ENCODE measurements at regions not wholly inside any gene's neighbourhood (a gene's known extent, or its start where the extent isn't known, plus 50 kb on each side); places are given as distances from the start of the nearest gene placed in this dataset.
A peak's percentile ranks its signal among the peaks of the same experiment; 100 is the strongest.

DNA sequence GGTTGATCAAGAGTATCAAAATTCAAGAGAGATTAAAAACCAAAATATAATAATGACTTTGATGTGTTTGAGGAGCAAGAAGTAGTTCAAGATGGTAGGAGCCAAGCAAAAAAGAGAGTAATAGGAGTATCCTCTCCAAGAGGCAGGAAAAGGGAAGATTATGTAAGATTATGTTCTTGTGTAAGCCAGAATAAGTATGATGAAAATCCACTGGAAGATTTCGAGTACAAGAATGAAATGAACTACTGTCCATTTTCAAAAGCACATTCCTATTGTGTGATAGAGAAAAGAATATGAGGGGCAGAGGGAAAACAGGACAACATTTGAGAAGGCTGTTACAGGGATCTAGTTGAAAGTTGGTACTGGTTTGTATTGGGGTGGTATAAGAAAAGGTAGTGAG lies 659.6 kb upstream of the INTU start:
- Mint-ChIP-seq H3K27ac (peak overlapping the region in 1 of 8 donors; percentile 0), H3K4me1 (no peaks in the 10 kb centered on the region), H3K36me3 (no peaks in the 10 kb centered on the region), H3K27me3 (no peaks in the 10 kb centered on the region), H3K4me3 (no peak overlapping the region), H3K9me3 (peaks cover 3 to 12% (median 5%) of the 10 kb centered on the region in 5 donors)
- H3K36me3 ChIP-seq (ENCODE audit: insufficient read depth, low read length) = no peaks in the 10 kb centered on the region
- POLR2A ChIA-PET = no interaction called here
- H3K9me3 ChIP-seq (ENCODE audit: low read length) = no peaks in the 10 kb centered on the region
- CTCF ChIA-PET = no interaction called here
- no peak overlapping the region for H3K4me3 ChIP-seq (ENCODE audit: low read length)
- no peaks in the 10 kb centered on the region for H3K27me3 ChIP-seq (ENCODE audit: insufficient read depth, low read length, poor library complexity, severe bottlenecking)
- H3K4me1 ChIP-seq (ENCODE audit: insufficient read depth, low read length) = no peaks in the 10 kb centered on the region
- DNase-seq = no peak
- H3K27ac ChIP-seq (ENCODE audit: low read depth, low read length) = no peak overlapping the region

DNA sequence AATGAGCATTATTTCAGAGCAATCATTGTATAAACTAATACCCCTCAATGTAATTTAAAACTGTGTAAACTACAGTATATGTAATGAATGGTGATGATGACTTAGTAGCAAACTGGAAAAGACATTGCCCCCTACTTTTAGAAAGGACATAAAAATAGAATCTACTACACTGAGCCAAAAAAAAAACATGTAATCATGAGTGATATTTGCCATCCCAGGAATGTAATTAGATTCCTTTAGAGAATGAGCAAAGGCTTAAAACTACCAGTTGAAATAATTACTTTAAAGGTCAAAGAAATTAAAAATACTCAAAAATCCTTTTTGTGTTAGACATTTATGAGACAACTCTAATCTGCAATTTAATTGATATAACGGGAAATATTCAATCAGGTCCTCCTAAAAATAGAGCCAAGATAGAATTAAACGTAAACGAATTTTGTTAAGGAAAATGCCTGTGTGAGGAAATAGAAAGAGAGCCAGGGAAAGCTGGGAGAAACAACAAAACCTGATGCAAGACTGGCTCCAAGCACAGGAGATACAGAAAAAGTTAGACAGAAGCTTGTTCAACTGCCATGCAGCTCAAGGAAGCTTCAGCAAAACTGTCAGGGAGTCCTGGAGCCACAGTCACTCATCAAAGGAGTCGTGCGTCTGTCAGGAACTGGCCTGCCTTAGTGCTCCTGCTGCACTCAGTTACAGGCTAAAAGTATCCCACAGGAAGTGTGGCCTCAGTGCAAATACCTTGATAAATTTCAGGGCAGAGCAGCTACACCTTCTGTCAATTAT lies 655.7 kb upstream of the INTU start:
- H3K4me3 ChIP-seq (ENCODE audit: low read length) = no peak overlapping the region
- H3K27me3 ChIP-seq (ENCODE audit: insufficient read depth, low read length, poor library complexity, severe bottlenecking) = no peaks in the 10 kb centered on the region
- no peaks in the 10 kb centered on the region for H3K4me1 ChIP-seq (ENCODE audit: insufficient read depth, low read length)
- H3K36me3 Mint-ChIP-seq = no peaks in the 10 kb centered on the region
- H3K27me3 Mint-ChIP-seq = no peaks in the 10 kb centered on the region
- ChIA-PET CTCF (no interaction called here), POLR2A (no interaction called here)
- H3K9me3 ChIP-seq (ENCODE audit: low read length) = no peaks in the 10 kb centered on the region
- no peaks in the 10 kb centered on the region for H3K4me1 Mint-ChIP-seq
- H3K27ac ChIP-seq (ENCODE audit: low read depth, low read length) = no peak overlapping the region
- DNase-seq = no peak
- no peak overlapping the region for H3K27ac Mint-ChIP-seq
- no peaks in the 10 kb centered on the region for H3K36me3 ChIP-seq (ENCODE audit: insufficient read depth, low read length)
- H3K9me3 Mint-ChIP-seq = peaks cover 6 to 16% (median 12%) of the 10 kb centered on the region in 5 donors
- H3K4me3 Mint-ChIP-seq = no peak overlapping the region

DNA sequence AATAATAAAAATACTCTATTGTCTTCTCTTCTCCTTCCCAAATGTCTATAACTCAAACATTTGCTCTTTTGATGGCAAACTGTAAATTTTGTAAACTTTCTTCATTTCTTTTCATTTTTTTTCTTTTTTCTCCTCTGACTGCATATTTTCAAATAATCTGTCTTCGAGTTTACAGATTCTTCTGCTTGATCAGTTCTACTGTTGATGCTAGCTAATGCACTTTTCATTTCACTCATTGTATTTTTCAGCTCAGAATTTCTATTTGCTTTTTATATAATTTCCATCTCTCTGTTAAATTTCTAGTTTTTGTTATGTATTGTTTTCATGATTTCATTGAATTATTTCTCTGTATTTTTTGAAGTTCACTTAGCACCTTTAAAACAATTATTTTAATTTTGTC lies 646.8 kb upstream of the INTU start:
- H3K9me3 Mint-ChIP-seq = peaks cover 4 to 16% (median 12%) of the 10 kb centered on the region in 5 donors
- H3K4me1 Mint-ChIP-seq = no peaks in the 10 kb centered on the region
- no peak overlapping the region for H3K27ac ChIP-seq (ENCODE audit: low read depth, low read length)

DNA sequence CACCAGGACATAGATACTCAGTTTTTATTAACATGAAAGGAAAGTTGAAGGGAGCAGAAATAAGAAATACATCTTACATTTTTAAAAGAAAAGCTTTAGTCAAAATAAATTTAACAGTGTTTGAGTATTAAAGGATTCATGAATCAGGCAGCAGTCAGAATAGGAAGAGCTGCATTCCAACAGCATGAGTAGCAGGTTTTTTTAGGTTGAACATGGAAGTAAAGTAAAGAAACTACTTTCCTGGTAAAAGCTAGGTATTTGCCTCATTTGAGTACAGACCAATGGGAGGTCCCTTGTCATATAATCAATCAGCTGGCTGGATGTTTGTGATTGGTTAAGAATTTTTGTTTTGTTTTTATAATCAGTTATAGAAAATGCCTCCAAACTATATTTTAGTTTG lies 645.9 kb upstream of the INTU start:
- Mint-ChIP-seq H3K4me3 (no peak overlapping the region), H3K4me1 (no peaks in the 10 kb centered on the region), H3K9me3 (peaks cover 4 to 17% (median 11%) of the 10 kb centered on the region in 5 donors), H3K36me3 (no peaks in the 10 kb centered on the region), H3K27me3 (no peaks in the 10 kb centered on the region), H3K27ac (no peak overlapping the region)
- Histone ChIP-seq H3K27ac (ENCODE audit: low read depth, low read length) (no peak overlapping the region), H3K4me1 (ENCODE audit: insufficient read depth, low read length) (no peaks in the 10 kb centered on the region), H3K9me3 (ENCODE audit: low read length) (no peaks in the 10 kb centered on the region), H3K36me3 (ENCODE audit: insufficient read depth, low read length) (no peaks in the 10 kb centered on the region), H3K27me3 (ENCODE audit: insufficient read depth, low read length, poor library complexity, severe bottlenecking) (no peaks in the 10 kb centered on the region), H3K4me3 (ENCODE audit: low read length) (no peak overlapping the region)
- POLR2A ChIA-PET = no interaction called here
- CTCF ChIA-PET = no interaction called here
- no peak for DNase-seq

More for the DNA sequence above, 646.8 kb upstream of the INTU start:
- Histone ChIP-seq H3K36me3 (ENCODE audit: insufficient read depth, low read length) (no peaks in the 10 kb centered on the region), H3K27me3 (ENCODE audit: insufficient read depth, low read length, poor library complexity, severe bottlenecking) (no peaks in the 10 kb centered on the region), H3K4me3 (ENCODE audit: low read length) (no peak overlapping the region), H3K9me3 (ENCODE audit: low read length) (no peaks in the 10 kb centered on the region), H3K4me1 (ENCODE audit: insufficient read depth, low read length) (no peaks in the 10 kb centered on the region)
- ChIA-PET POLR2A (no interaction called here), CTCF (no interaction called here)
- H3K27ac Mint-ChIP-seq = no peak overlapping the region
- H3K36me3 Mint-ChIP-seq = no peaks in the 10 kb centered on the region
- no peak for DNase-seq
- no peak overlapping the region for H3K4me3 Mint-ChIP-seq
- H3K27me3 Mint-ChIP-seq = no peaks in the 10 kb centered on the region

DNA sequence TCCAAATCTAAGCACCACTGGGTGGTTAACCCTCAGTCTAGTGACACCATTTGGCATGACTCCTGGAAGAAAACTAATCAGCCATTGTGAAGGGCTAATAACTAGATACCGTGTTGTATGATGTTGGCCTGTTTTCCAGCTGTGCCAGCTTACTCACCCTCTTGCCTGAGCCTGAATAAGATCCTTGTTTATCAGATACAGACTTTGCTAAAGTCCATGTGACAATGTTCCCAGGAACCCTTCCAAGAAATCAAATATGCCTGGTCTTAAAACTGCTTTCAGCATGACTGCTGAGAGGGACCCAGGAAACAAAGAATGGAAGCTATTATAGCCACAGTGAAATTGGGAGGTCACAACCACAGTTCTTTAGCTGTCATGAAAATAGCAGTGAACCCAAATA lies 640.8 kb upstream of the INTU start:
- no peaks in the 10 kb centered on the region for H3K36me3 ChIP-seq (ENCODE audit: insufficient read depth, low read length)
- no peak overlapping the region for H3K4me3 Mint-ChIP-seq
- CTCF ChIA-PET = no interaction called here
- no peaks in the 10 kb centered on the region for H3K4me1 ChIP-seq (ENCODE audit: insufficient read depth, low read length)
- H3K27ac ChIP-seq (ENCODE audit: low read depth, low read length) = no peak overlapping the region
- no peaks in the 10 kb centered on the region for H3K36me3 Mint-ChIP-seq
- H3K4me3 ChIP-seq (ENCODE audit: low read length) = no peak overlapping the region
- no peaks in the 10 kb centered on the region for H3K27me3 Mint-ChIP-seq
- H3K4me1 Mint-ChIP-seq = no peaks in the 10 kb centered on the region
- H3K9me3 Mint-ChIP-seq = peaks cover 0 to 24% (median 9%) of the 10 kb centered on the region in 5 donors
- POLR2A ChIA-PET = no interaction called here
- H3K9me3 ChIP-seq (ENCODE audit: low read length) = no peaks in the 10 kb centered on the region
- no peaks in the 10 kb centered on the region for H3K27me3 ChIP-seq (ENCODE audit: insufficient read depth, low read length, poor library complexity, severe bottlenecking)
- H3K27ac Mint-ChIP-seq = no peak overlapping the region
- no peak for DNase-seq

DNA sequence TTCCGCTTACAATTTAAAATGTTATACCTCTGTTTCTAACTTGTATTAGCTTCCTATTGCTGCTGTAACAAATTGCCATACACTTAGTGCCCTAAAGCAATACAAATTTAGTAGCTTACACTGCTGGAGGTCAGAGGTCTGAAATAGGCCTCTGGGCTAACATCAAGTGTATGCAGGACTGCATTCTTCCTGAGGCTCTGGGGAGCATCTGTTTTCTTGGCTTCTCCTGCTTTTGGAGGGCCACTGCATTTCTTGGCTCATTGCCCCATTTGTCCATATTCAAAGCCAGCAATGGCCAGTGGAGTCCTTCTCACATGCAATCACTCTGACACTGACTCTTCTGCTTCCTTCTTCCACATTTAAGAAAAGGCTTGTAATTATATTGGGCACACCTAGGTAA lies 639.8 kb upstream of the INTU start:
- ChIA-PET POLR2A (interaction anchor here (0.6 kb wide), 1 partner anchor 46 kb away, joined by 3 read pairs; no protein-coding TSS in a partner anchor), CTCF (no interaction called here)
- H3K27me3 ChIP-seq (ENCODE audit: insufficient read depth, low read length, poor library complexity, severe bottlenecking) = no peaks in the 10 kb centered on the region
- H3K4me1 Mint-ChIP-seq = no peaks in the 10 kb centered on the region
- no peaks in the 10 kb centered on the region for H3K4me1 ChIP-seq (ENCODE audit: insufficient read depth, low read length)
- peaks cover 0 to 25% (median 9%) of the 10 kb centered on the region in 5 donors for H3K9me3 Mint-ChIP-seq
- no peak for DNase-seq
- no peak overlapping the region for H3K4me3 Mint-ChIP-seq
- H3K27ac ChIP-seq (ENCODE audit: low read depth, low read length) = no peak overlapping the region
- no peaks in the 10 kb centered on the region for H3K27me3 Mint-ChIP-seq
- no peaks in the 10 kb centered on the region for H3K36me3 Mint-ChIP-seq
- no peaks in the 10 kb centered on the region for H3K9me3 ChIP-seq (ENCODE audit: low read length)
- H3K27ac Mint-ChIP-seq = no peak overlapping the region
- H3K4me3 ChIP-seq (ENCODE audit: low read length) = no peak overlapping the region
- H3K36me3 ChIP-seq (ENCODE audit: insufficient read depth, low read length) = no peaks in the 10 kb centered on the region

DNA sequence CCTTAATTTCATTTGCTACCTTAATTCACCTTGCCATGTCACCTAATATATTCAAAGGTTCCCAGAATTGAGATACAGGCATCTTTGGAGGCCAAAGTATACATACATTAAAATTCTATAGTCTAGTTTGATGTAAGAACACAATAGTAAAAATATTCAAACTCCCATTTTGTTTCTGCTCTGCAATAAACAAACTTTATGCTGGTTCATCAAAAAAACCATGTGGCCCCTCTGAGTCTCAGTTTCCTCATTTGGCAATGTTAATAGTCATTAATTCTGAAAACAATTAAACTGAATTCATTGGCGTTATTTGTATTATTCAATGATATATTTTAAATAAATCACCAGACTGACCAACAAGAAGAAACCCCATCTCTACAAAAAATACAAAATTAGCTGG lies 639.4 kb upstream of the INTU start:
- Histone ChIP-seq H3K36me3 (ENCODE audit: insufficient read depth, low read length) (no peaks in the 10 kb centered on the region), H3K27me3 (ENCODE audit: insufficient read depth, low read length, poor library complexity, severe bottlenecking) (no peaks in the 10 kb centered on the region), H3K4me3 (ENCODE audit: low read length) (no peak overlapping the region), H3K27ac (ENCODE audit: low read depth, low read length) (no peak overlapping the region), H3K4me1 (ENCODE audit: insufficient read depth, low read length) (no peaks in the 10 kb centered on the region), H3K9me3 (ENCODE audit: low read length) (no peaks in the 10 kb centered on the region)
- CTCF ChIA-PET = no interaction called here
- H3K36me3 Mint-ChIP-seq = no peaks in the 10 kb centered on the region
- no peak for DNase-seq
- H3K4me1 Mint-ChIP-seq = no peaks in the 10 kb centered on the region
- H3K27me3 Mint-ChIP-seq = no peaks in the 10 kb centered on the region
- no peak overlapping the region for H3K27ac Mint-ChIP-seq
- no peak overlapping the region for H3K4me3 Mint-ChIP-seq
- POLR2A ChIA-PET = no interaction called here
- H3K9me3 Mint-ChIP-seq = peaks cover 0 to 26% (median 7%) of the 10 kb centered on the region in 5 donors

DNA sequence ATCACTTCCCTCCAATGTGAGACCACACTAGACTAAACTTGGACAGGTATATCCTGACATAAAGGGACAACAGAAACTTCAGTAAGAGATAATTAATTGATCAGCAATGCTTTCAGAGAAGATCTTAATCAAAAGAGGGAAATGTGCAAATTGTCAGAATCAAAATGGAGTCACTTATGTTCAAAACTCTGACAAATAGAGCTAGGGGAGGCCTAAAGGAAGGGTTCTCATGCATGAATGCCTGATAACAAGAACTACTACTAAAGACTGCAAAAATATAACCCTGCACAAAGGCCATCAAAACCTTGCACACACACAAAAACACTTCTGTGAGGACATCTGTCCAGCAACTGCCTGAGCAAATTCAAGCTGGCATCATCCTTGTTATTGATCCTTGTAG lies 637.5 kb upstream of the INTU start:
- H3K4me1 ChIP-seq (ENCODE audit: insufficient read depth, low read length) = no peaks in the 10 kb centered on the region
- peaks cover 0 to 29% (median 5%) of the 10 kb centered on the region in 5 donors for H3K9me3 Mint-ChIP-seq
- no peaks in the 10 kb centered on the region for H3K27me3 Mint-ChIP-seq
- H3K4me3 ChIP-seq (ENCODE audit: low read length) = no peak overlapping the region
- H3K4me3 Mint-ChIP-seq = no peak overlapping the region
- no peak for DNase-seq
- H3K4me1 Mint-ChIP-seq = no peaks in the 10 kb centered on the region
- H3K9me3 ChIP-seq (ENCODE audit: low read length) = no peaks in the 10 kb centered on the region
- H3K27me3 ChIP-seq (ENCODE audit: insufficient read depth, low read length, poor library complexity, severe bottlenecking) = no peaks in the 10 kb centered on the region
- CTCF ChIA-PET = no interaction called here
- no peaks in the 10 kb centered on the region for H3K36me3 ChIP-seq (ENCODE audit: insufficient read depth, low read length)
- no peak overlapping the region for H3K27ac ChIP-seq (ENCODE audit: low read depth, low read length)
- no peaks in the 10 kb centered on the region for H3K36me3 Mint-ChIP-seq
- no peak overlapping the region for H3K27ac Mint-ChIP-seq
- POLR2A ChIA-PET = no interaction called here
